ENCODE measurements at regions not wholly inside any gene's neighbourhood (a gene's known extent, or its start where the extent isn't known, plus 50 kb on each side); places are given as distances from the start of the nearest gene placed in this dataset.

DNA sequence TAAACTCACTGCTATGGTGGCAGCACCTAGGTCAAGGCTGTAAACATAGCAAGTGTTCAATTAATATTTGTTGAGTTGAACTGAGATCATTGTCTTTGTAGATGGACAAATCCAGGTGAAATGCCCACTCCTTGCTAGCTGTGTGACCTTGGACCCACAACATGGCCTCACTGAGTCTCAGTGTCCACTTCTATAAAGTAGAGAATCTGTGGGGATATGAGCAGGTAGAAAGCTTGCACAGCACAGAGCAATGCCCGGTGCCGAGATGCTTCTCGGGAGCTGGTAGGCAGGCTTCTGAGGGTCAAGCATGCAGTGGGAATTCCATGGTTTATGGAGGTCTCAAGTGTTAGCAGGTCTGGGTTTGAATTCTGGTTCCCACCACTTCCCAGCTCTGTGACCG lies 97.9 kb upstream of the SYT13 start:
- no peaks in the 10 kb centered on the region for H3K79me2 ChIP-seq (ENCODE audit: insufficient read depth)
- CTCF ChIA-PET: interaction anchor here (0.6 to 2.8 kb wide), 5 partner anchors 13 to 387 kb away, joined by 3 to 21 read pairs (median 11); no protein-coding TSS in a partner anchor
- H3K27me3 ChIP-seq (ENCODE audit: insufficient read depth): no peaks in the 10 kb centered on the region
- no peaks in the 10 kb centered on the region for H3K36me3 ChIP-seq (replicated peaks in 1 of 2; ENCODE audit: control insufficient read depth in 1 of 2, insufficient read depth in 2 of 2, low read length in 1 of 2)
- no peaks in the 10 kb centered on the region for H3K9me2 ChIP-seq
- no peak overlapping the region for H3K27ac ChIP-seq (ENCODE audit: low read depth in 2 of 2, low read length in 1 of 2)
- POLR2A ChIA-PET: no interaction called here
- WGBS (ENCODE audit: low lambda C conversion rate): 79% methylated on average over 4 of the region's 4 CpGs
- H3K9ac ChIP-seq: no peak overlapping the region
- TF ChIP-seq NFIC (IDR thresholded peaks at IDR 0.05; ENCODE audit: borderline replicate concordance): no peak
- TF ChIP-seq, protein P1, sequence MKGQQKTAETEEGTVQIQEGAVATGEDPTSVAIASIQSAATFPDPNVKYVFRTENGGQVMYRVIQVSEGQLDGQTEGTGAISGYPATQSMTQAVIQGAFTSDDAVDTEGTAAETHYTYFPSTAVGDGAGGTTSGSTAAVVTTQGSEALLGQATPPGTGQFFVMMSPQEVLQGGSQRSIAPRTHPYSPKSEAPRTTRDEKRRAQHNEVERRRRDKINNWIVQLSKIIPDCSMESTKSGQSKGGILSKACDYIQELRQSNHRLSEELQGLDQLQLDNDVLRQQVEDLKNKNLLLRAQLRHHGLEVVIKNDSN (IDR thresholded peaks at IDR 0.05; ENCODE audit: borderline replicate concordance, low read depth): no peak
- TF ChIP-seq YY1 (IDR thresholded peaks at IDR 0.05; ENCODE audit: low read depth): no peak
- no peak for TF ChIP-seq FOSL2 (IDR thresholded peaks at IDR 0.05; ENCODE audit: borderline replicate concordance, low read depth)
- no peak for TF ChIP-seq FOXJ3 (CRISPR knock-in tag; IDR thresholded peaks at IDR 0.05)
- TF ChIP-seq FOXM1 (IDR thresholded peaks at IDR 0.05; ENCODE audit: low read depth): no peak
- TF ChIP-seq, protein P2, sequence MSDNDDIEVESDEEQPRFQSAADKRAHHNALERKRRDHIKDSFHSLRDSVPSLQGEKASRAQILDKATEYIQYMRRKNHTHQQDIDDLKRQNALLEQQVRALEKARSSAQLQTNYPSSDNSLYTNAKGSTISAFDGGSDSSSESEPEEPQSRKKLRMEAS (IDR thresholded peaks at IDR 0.05; ENCODE audit: low read depth): no peak
- no peak for TF ChIP-seq RAD21 (IDR thresholded peaks at IDR 0.05; ENCODE audit: low read length)
- TF ChIP-seq GABPA (IDR thresholded peaks at IDR 0.05; ENCODE audit: low read depth): no peak
- TF ChIP-seq RFX5 (IDR thresholded peaks at IDR 0.05; ENCODE audit: low read length): no peak
- TF ChIP-seq, protein P3, sequence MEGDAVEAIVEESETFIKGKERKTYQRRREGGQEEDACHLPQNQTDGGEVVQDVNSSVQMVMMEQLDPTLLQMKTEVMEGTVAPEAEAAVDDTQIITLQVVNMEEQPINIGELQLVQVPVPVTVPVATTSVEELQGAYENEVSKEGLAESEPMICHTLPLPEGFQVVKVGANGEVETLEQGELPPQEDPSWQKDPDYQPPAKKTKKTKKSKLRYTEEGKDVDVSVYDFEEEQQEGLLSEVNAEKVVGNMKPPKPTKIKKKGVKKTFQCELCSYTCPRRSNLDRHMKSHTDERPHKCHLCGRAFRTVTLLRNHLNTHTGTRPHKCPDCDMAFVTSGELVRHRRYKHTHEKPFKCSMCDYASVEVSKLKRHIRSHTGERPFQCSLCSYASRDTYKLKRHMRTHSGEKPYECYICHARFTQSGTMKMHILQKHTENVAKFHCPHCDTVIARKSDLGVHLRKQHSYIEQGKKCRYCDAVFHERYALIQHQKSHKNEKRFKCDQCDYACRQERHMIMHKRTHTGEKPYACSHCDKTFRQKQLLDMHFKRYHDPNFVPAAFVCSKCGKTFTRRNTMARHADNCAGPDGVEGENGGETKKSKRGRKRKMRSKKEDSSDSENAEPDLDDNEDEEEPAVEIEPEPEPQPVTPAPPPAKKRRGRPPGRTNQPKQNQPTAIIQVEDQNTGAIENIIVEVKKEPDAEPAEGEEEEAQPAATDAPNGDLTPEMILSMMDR (IDR thresholded peaks at IDR 0.05): no peak
- H3K4me3 ChIP-seq (ENCODE audit: low read depth in 2 of 2, low read length in 1 of 2): no peak overlapping the region
- no peak overlapping the region for H2AFZ ChIP-seq (ENCODE audit: low read depth)
- H3K4me2 ChIP-seq: no peak overlapping the region
- no peaks in the 10 kb centered on the region for H3K9me3 ChIP-seq
- no peaks in the 10 kb centered on the region for H4K20me1 ChIP-seq (ENCODE audit: insufficient read depth)
- no peak for DNase-seq
- H3F3A ChIP-seq (replicated peaks; ENCODE audit: insufficient read depth): no peaks in the 10 kb centered on the region
- H3K4me1 ChIP-seq (ENCODE audit: control insufficient read depth in 1 of 2, insufficient read depth in 2 of 2, low read depth in 1 of 2, low read length in 1 of 2): peaks cover 4 to 5% of the 10 kb centered on the region in 2 experiments; a peak in 2 of 4 replicates

DNA sequence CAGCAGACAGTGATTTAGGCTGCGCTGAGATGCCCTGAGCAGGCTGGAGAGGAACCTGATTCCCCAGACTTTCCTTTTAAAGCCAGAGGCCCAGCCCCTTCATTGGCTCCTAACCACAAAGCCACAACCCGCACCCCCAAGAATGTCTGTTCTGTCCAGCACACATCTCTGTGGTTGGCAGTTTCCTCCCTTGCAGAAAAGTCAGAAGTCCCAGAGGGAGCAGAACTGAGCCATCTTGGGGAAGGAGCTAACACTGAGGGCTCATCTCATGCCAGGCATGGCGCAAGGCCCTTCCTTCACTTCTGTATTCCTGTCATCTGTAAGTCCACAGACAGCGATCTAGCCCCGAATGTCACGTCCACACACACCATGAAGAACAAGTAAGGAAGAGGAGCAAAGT lies 97.1 kb upstream of the SYT13 start:
- POLR2A ChIA-PET: no interaction called here
- 41% methylated on average over 6 of the region's 6 CpGs for WGBS (ENCODE audit: low lambda C conversion rate)
- Histone ChIP-seq H3K4me1 (ENCODE audit: control insufficient read depth in 1 of 2, insufficient read depth in 2 of 2, low read depth in 1 of 2, low read length in 1 of 2) (peaks cover 4 to 5% of the 10 kb centered on the region in 2 experiments; a peak in 2 of 4 replicates), H2AFZ (ENCODE audit: low read depth) (no peak overlapping the region), H3K4me3 (ENCODE audit: low read depth in 2 of 2, low read length in 1 of 2) (no peak overlapping the region), H4K20me1 (ENCODE audit: insufficient read depth) (no peaks in the 10 kb centered on the region), H3K27me3 (ENCODE audit: insufficient read depth) (no peaks in the 10 kb centered on the region), H3K27ac (ENCODE audit: low read depth in 2 of 2, low read length in 1 of 2) (no peak overlapping the region; a peak in 1 of 4 replicates), H3K4me2 (peak overlapping the region; percentile 13; the same call in 1 of the 2 replicates), H3K36me3 (replicated peaks in 1 of 2; ENCODE audit: control insufficient read depth in 1 of 2, insufficient read depth in 2 of 2, low read length in 1 of 2) (no peaks in the 10 kb centered on the region), H3K9me3 (no peaks in the 10 kb centered on the region), H3F3A (replicated peaks; ENCODE audit: insufficient read depth) (no peaks in the 10 kb centered on the region), H3K9me2 (no peaks in the 10 kb centered on the region), H3K79me2 (ENCODE audit: insufficient read depth) (no peaks in the 10 kb centered on the region), H3K9ac (no peak overlapping the region)
- DNase-seq: no peak
- TF ChIP-seq TCF12 (IDR thresholded peaks at IDR 0.05): peak; percentile 52; the same call in 1 of the 2 replicates
- TF ChIP-seq FOXM1 (IDR thresholded peaks at IDR 0.05; ENCODE audit: low read depth): no peak
- no peak for TF ChIP-seq CHD2 (IDR thresholded peaks at IDR 0.05; ENCODE audit: low read length, partially characterized antibody)
- TF ChIP-seq EZH2phosphoT487 (IDR thresholded peaks at IDR 0.05; ENCODE audit: borderline replicate concordance, low read depth): no peak
- TF ChIP-seq SIN3A (IDR thresholded peaks at IDR 0.05; ENCODE audit: borderline replicate concordance, low read depth, low read length): no peak
- no peak for TF ChIP-seq GABPA (IDR thresholded peaks at IDR 0.05; ENCODE audit: low read depth)
- TF ChIP-seq, protein P4, sequence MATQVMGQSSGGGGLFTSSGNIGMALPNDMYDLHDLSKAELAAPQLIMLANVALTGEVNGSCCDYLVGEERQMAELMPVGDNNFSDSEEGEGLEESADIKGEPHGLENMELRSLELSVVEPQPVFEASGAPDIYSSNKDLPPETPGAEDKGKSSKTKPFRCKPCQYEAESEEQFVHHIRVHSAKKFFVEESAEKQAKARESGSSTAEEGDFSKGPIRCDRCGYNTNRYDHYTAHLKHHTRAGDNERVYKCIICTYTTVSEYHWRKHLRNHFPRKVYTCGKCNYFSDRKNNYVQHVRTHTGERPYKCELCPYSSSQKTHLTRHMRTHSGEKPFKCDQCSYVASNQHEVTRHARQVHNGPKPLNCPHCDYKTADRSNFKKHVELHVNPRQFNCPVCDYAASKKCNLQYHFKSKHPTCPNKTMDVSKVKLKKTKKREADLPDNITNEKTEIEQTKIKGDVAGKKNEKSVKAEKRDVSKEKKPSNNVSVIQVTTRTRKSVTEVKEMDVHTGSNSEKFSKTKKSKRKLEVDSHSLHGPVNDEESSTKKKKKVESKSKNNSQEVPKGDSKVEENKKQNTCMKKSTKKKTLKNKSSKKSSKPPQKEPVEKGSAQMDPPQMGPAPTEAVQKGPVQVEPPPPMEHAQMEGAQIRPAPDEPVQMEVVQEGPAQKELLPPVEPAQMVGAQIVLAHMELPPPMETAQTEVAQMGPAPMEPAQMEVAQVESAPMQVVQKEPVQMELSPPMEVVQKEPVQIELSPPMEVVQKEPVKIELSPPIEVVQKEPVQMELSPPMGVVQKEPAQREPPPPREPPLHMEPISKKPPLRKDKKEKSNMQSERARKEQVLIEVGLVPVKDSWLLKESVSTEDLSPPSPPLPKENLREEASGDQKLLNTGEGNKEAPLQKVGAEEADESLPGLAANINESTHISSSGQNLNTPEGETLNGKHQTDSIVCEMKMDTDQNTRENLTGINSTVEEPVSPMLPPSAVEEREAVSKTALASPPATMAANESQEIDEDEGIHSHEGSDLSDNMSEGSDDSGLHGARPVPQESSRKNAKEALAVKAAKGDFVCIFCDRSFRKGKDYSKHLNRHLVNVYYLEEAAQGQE (IDR thresholded peaks at IDR 0.05; ENCODE audit: low read depth, low read length): peak; percentile 60; the same call in 1 of the 2 replicates
- TF ChIP-seq, protein P5, sequence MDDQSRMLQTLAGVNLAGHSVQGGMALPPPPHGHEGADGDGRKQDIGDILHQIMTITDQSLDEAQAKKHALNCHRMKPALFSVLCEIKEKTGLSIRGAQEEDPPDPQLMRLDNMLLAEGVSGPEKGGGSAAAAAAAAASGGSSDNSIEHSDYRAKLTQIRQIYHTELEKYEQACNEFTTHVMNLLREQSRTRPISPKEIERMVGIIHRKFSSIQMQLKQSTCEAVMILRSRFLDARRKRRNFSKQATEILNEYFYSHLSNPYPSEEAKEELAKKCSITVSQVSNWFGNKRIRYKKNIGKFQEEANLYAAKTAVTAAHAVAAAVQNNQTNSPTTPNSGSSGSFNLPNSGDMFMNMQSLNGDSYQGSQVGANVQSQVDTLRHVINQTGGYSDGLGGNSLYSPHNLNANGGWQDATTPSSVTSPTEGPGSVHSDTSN (IDR thresholded peaks at IDR 0.05): 0 out of 2 replicates have a peak, but pooled peaks have one; percentile 27
- peak; percentile 44; the same call in 1 of the 2 replicates for TF ChIP-seq NFIC (IDR thresholded peaks at IDR 0.05; ENCODE audit: borderline replicate concordance)
- CTCF ChIA-PET: interaction anchor here (1.2 to 4.9 kb wide), 4 partner anchors 12 to 388 kb away, joined by 3 to 27 read pairs (median 16); no protein-coding TSS in a partner anchor
